Left lung (tissue), 4 donors: ENCODE measurements at regions not wholly inside any gene's neighbourhood (a gene's known extent, or its start where the extent isn't known, plus 50 kb on each side); places are given as distances from the start of the nearest gene placed in this dataset.

Experiments used
- ATAC-seq: fragments of 200-7000 bp; cut with Tn5 transposase; one replicate; pipeline ENCODE4 v1.9.1; 2020; ENCODE audit warnings: moderate library complexity
- DNase-seq, 4 donors: peaks; one replicate each; pipeline ENCODE4 v3.0.0-alpha.2; 2013 to 2020
- H3K27ac ChIP-seq, 2 donors: fragments of 200-600 bp; sonication (generic) in 1 of 2; one replicate each; pipeline versions ENCODE4 v1.5.0 to v1.8.0; 2020 to 2021
- H3K27me3 ChIP-seq, 2 donors: fragments of 200-600 bp; sonication (generic) in 1 of 2; one replicate each; pipeline versions ENCODE4 v1.5.0 to v1.8.0; 2020 to 2021
- H3K36me3 ChIP-seq, 2 donors: fragments of 200-600 bp; sonication (generic) in 1 of 2; one replicate each; pipeline versions ENCODE4 v1.5.0 to v1.8.0; 2020 to 2021
- H3K4me1 ChIP-seq, 2 donors: fragments of 200-600 bp; one replicate each; pipeline ENCODE4 v1.8.0; 2021
- H3K4me3 ChIP-seq, 2 donors: fragments of 200-600 bp; sonication (generic) in 1 of 2; one replicate each; pipeline versions ENCODE4 v1.5.0 to v1.8.0; 2020 to 2021; ENCODE audit warnings: mild to moderate bottlenecking in 1 of 2
- H3K9me3 ChIP-seq, 2 donors: fragments of 200-600 bp; sonication (generic) in 1 of 2; one replicate each; pipeline versions ENCODE4 v1.5.0 to v1.8.0; 2020 to 2021
- intact Hi-C, 2 donors: fragments of 100-400 bp; cut with DNase I; formaldehyde crosslinking; loops; one replicate each; pipeline versions ENCODE4 v1.11.2 to v1.14.2; 2022
- TF ChIP-seq, protein P1 (sequence below), 2 donors: fragments of 200-600 bp; sonication (generic) in 1 of 2; IDR thresholded peaks; one replicate each; pipeline versions ENCODE4 v1.5.0 to v1.8.0; 2021; ENCODE audit warnings: antibody characterized with exemption in 2 of 2
- donor health status: DM: no; HTN: yes; CAD: no.
- donor health status: DM: no; HTN: no; CAD: no.

GRCh38 chr2:133955169-133955568 lies 298.7 kb upstream of the MGAT5 start:
- no peaks in the 10 kb centered on the region for H3K4me1 ChIP-seq
- no peaks in the 10 kb centered on the region for H3K9me3 ChIP-seq
- ATAC-seq, result no peak
- no peak for DNase-seq
- no peaks in the 10 kb centered on the region for H3K36me3 ChIP-seq
- H3K27me3 ChIP-seq, result no peaks in the 10 kb centered on the region
- no peak overlapping the region for H3K27ac ChIP-seq
- intact Hi-C loops, result no loop called here
- TF ChIP-seq, protein P1, sequence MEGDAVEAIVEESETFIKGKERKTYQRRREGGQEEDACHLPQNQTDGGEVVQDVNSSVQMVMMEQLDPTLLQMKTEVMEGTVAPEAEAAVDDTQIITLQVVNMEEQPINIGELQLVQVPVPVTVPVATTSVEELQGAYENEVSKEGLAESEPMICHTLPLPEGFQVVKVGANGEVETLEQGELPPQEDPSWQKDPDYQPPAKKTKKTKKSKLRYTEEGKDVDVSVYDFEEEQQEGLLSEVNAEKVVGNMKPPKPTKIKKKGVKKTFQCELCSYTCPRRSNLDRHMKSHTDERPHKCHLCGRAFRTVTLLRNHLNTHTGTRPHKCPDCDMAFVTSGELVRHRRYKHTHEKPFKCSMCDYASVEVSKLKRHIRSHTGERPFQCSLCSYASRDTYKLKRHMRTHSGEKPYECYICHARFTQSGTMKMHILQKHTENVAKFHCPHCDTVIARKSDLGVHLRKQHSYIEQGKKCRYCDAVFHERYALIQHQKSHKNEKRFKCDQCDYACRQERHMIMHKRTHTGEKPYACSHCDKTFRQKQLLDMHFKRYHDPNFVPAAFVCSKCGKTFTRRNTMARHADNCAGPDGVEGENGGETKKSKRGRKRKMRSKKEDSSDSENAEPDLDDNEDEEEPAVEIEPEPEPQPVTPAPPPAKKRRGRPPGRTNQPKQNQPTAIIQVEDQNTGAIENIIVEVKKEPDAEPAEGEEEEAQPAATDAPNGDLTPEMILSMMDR (IDR thresholded peaks at IDR 0.05), result no peak
- no peak overlapping the region for H3K4me3 ChIP-seq

DNA sequence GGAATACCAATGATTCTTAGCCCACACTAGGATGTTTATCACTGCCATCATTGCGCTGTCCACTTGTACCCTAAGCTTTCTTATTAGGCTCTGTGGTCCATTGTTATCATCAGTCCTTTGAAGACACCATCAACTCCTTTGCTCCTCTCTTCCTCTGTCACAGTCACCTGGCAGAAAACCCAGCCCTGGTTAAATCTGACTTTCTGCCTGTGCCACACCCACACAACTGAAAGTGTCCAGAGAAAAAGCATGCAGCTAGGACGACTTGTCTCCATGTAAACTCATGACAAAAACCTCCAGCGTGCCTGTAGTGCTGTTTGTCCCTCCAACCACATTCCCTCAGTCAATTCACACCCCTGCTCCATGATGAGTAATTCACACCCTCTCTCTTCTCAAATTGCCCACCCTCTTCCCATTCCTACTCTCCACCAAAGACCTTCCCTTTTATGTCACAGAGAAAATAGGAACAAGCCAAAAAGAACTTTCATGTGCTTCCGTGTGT lies 297.4 kb upstream of the MGAT5 start:
- Histone ChIP-seq H3K27ac (no peak overlapping the region), H3K4me3 (no peak overlapping the region), H3K4me1 (no peaks in the 10 kb centered on the region), H3K27me3 (no peaks in the 10 kb centered on the region), H3K9me3 (no peaks in the 10 kb centered on the region), H3K36me3 (no peaks in the 10 kb centered on the region)
- TF ChIP-seq, protein P1 (IDR thresholded peaks at IDR 0.05), result no peak
- ATAC-seq (no peak), DNase-seq (no peak)
- intact Hi-C loops, result no loop called here

- Histone ChIP-seq H3K36me3 (no peaks in the 10 kb centered on the region), H3K27ac (no peak overlapping the region), H3K27me3 (no peaks in the 10 kb centered on the region), H3K4me1 (no peaks in the 10 kb centered on the region), H3K9me3 (no peaks in the 10 kb centered on the region), H3K4me3 (no peak overlapping the region)
- ATAC-seq (no peak), DNase-seq (no peak)
- TF ChIP-seq, protein P1 (IDR thresholded peaks at IDR 0.05), result no peak
- intact Hi-C loops, result no loop called here
Observed at GRCh38 chr2:133957724-133958480, 296.0 kb upstream of the MGAT5 start.

- Histone ChIP-seq H3K4me1 (no peaks in the 10 kb centered on the region), H3K4me3 (no peak overlapping the region), H3K9me3 (no peaks in the 10 kb centered on the region), H3K27ac (no peak overlapping the region), H3K36me3 (no peaks in the 10 kb centered on the region), H3K27me3 (no peaks in the 10 kb centered on the region)
- DNase-seq, result no peak
- ATAC-seq, result no peak
- intact Hi-C loops, result no loop called here
- TF ChIP-seq, protein P1 (IDR thresholded peaks at IDR 0.05), result no peak
Observed at GRCh38 chr2:133959066-133959465, 294.8 kb upstream of the MGAT5 start.

DNA sequence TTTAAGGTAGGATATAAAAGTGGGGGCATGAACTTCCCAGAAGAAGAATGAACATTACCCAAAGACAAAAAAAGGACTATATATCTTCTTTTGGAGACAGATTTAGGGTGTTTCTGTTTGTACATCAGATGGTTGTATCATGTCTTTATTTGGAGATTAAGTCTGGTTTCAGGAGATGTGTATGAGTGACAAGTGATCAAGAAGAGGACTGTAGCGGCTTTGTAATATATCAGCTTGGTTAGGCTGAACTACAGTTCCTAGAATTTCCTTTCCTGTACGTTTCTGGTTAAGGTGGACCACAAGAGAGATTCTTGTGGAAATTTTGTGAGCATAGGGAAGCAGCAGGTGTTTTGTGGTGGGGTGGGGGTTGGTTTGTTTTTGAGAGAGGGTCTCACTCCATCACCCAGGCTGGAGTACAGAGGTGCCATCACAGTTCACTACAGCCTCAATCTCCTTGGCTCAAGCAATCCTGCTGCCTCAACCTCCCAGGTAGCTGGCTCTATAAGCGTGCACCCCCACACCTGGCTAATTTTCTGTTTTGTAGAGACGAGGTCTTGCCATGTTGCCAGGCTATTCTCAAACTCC lies 287.1 kb upstream of the MGAT5 start:
- Histone ChIP-seq H3K9me3 (no peaks in the 10 kb centered on the region), H3K4me1 (no peaks in the 10 kb centered on the region), H3K27ac (no peak overlapping the region), H3K27me3 (no peaks in the 10 kb centered on the region), H3K36me3 (no peaks in the 10 kb centered on the region), H3K4me3 (no peak overlapping the region)
- ATAC-seq (no peak), DNase-seq (no peak)
- intact Hi-C loops, result no loop called here
- TF ChIP-seq, protein P1 (IDR thresholded peaks at IDR 0.05), result no peak
